MCF 10A (cell line): ENCODE measurements at regions not wholly inside any gene's neighbourhood (a gene's known extent, or its start where the extent isn't known, plus 50 kb on each side); places are given as distances from the start of the nearest gene placed in this dataset.

Experiments used
- BruUV-seq: library from RNA; stranded (reverse); fragments of 400-500 nt; replicated peaks from 2 replicates; lab custom pipeline; 2021; lab: Mats Ljungman, UMichigan
- CTCF ChIA-PET: fragments of 300-600 bp; sonication (Branson Sonifier 250); formaldehyde crosslinking; extraction: SDS; loops from one replicate; lab custom pipeline; 2021; ENCODE audit warnings: antibody characterized with exemption, inconsistent platforms; lab: Yijun Ruan, JAX
- POLR2A ChIA-PET: fragments of 300-600, 350-650 bp; sonication (Branson Sonifier 250); formaldehyde crosslinking; extraction: SDS; loops from one replicate; lab custom pipeline; 2020; ENCODE audit warnings: antibody characterized with exemption, inconsistent platforms; lab: Yijun Ruan, JAX
- DNase-seq: peaks from one replicate; pipeline ENCODE4 v3.0.0-alpha.2; 2018; ENCODE audit not compliant: unreplicated experiment
- H3K27ac Mint-ChIP-seq: one replicate; pipeline ENCODE4 v1.8.0; 2022; ENCODE audit warnings: mild to moderate bottlenecking, low read depth, mixed read lengths; ENCODE audit not compliant: unreplicated experiment
- H3K27me3 Mint-ChIP-seq: one replicate; pipeline ENCODE4 v1.8.0; 2022; ENCODE audit warnings: mixed read lengths; ENCODE audit not compliant: insufficient read depth, unreplicated experiment
- H3K36me3 Mint-ChIP-seq: one replicate; pipeline ENCODE4 v1.8.0; 2022; ENCODE audit warnings: mild to moderate bottlenecking, moderate library complexity, mixed read lengths; ENCODE audit not compliant: insufficient read depth, unreplicated experiment
- H3K4me1 Mint-ChIP-seq: one replicate; pipeline ENCODE4 v1.8.0; 2022; ENCODE audit warnings: mixed read lengths; ENCODE audit not compliant: insufficient read depth, unreplicated experiment
- H3K4me3 Mint-ChIP-seq: one replicate; pipeline ENCODE4 v1.8.0; 2022; ENCODE audit warnings: mild to moderate bottlenecking, moderate library complexity, mixed read lengths; ENCODE audit not compliant: unreplicated experiment
- H3K9me3 Mint-ChIP-seq: one replicate; pipeline ENCODE4 v1.8.0; 2022; ENCODE audit warnings: mixed read lengths; ENCODE audit not compliant: unreplicated experiment
- intact Hi-C: fragments of 100-400 bp; cut with micrococcal nuclease; formaldehyde crosslinking; loops from 2 replicates; pipeline ENCODE4 v1.14.1; 2022
- TF ChIP-seq, protein P1 (sequence below): fragments of 200-600 bp; IDR thresholded peaks from one replicate; pipeline ENCODE4 v1.8.0; 2022; ENCODE audit warnings: antibody characterized with exemption, mild to moderate bottlenecking; ENCODE audit not compliant: unreplicated experiment

- TF ChIP-seq, protein P1, sequence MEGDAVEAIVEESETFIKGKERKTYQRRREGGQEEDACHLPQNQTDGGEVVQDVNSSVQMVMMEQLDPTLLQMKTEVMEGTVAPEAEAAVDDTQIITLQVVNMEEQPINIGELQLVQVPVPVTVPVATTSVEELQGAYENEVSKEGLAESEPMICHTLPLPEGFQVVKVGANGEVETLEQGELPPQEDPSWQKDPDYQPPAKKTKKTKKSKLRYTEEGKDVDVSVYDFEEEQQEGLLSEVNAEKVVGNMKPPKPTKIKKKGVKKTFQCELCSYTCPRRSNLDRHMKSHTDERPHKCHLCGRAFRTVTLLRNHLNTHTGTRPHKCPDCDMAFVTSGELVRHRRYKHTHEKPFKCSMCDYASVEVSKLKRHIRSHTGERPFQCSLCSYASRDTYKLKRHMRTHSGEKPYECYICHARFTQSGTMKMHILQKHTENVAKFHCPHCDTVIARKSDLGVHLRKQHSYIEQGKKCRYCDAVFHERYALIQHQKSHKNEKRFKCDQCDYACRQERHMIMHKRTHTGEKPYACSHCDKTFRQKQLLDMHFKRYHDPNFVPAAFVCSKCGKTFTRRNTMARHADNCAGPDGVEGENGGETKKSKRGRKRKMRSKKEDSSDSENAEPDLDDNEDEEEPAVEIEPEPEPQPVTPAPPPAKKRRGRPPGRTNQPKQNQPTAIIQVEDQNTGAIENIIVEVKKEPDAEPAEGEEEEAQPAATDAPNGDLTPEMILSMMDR: no peak
- intact Hi-C loops: no loop called here
- DNase-seq: no peak
- no peak overlapping the region for H3K27ac Mint-ChIP-seq
- no peaks in the 10 kb centered on the region for H3K36me3 Mint-ChIP-seq
- H3K4me3 Mint-ChIP-seq: no peak overlapping the region
- no peaks in the 10 kb centered on the region for H3K27me3 Mint-ChIP-seq
- no peaks in the 10 kb centered on the region for H3K9me3 Mint-ChIP-seq
- H3K4me1 Mint-ChIP-seq: no peaks in the 10 kb centered on the region
- BruUV-seq: no TSS peak
- POLR2A ChIA-PET: no interaction called here
- CTCF ChIA-PET: no interaction called here
Observed at GRCh38 chr5:2909035-2909434, 157.6 kb upstream of the IRX2 start.

DNA sequence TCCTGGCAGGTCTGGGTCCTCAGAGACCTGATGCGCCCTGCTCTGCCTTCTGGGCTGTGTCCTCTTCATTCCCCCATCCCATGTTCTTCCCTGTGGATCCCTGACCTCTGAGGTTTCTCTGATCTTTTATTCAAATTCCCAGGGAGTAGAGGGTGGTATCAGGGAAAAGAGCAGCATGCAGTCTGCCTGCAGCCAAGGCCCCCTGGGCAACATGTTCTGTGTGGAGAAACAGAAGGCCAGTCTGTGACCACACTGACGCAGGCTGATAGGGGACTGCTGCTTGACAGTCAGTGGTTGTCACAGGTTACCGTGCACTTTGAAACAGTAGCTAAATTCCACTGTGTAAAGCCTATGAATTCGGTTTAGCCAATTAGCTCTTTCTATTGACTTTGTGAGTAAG lies 156.6 kb upstream of the IRX2 start:
- Mint-ChIP-seq H3K9me3 (no peaks in the 10 kb centered on the region), H3K4me3 (no peak overlapping the region), H3K27ac (no peak overlapping the region), H3K27me3 (no peaks in the 10 kb centered on the region), H3K4me1 (no peaks in the 10 kb centered on the region), H3K36me3 (no peaks in the 10 kb centered on the region)
- no peak for DNase-seq
- TF ChIP-seq, protein P1: no peak
- POLR2A ChIA-PET: no interaction called here
- no TSS peak for BruUV-seq
- intact Hi-C loops: no loop called here
- CTCF ChIA-PET: no interaction called here

DNA sequence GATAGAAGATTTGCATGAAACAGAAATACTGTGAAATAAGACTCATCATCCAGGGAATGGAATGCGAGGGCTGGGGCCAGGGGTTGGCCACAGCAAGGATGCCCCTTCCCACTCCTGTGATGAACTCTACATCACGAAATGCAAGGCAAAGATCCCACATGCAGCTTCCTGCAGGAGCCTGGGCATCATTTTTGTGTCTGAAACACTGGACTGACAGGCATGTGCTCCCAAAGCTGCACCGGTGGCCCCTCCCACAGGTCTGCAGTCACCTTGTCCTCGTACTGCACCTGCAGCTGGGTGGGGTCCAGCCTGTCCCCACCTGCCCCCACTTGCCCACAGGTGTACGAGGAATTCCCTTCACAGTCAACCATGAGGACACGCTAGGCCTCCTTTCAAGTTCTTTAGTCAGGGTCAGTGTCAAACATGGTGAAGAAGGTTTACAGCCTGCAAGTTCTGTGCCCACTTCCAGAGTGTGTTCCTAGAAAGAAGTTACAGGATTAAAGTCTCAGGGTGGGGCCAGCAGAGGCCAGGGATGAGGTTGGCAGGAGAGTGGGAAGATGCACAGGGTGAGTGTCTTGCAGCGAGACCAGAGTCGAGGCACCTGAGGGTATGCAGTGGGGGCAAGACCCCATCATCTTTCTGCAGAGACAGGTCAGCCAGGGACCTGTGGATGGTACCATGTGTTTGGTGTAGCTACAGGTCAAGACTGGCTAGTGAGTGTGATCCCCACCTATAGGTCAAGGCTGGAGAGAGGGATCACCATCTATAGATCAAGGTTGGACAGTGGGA lies 155.0 kb upstream of the IRX2 start:
- intact Hi-C loops: no loop called here
- no peaks in the 10 kb centered on the region for H3K4me1 Mint-ChIP-seq
- no peaks in the 10 kb centered on the region for H3K36me3 Mint-ChIP-seq
- BruUV-seq: no TSS peak
- DNase-seq: no peak
- H3K9me3 Mint-ChIP-seq: no peaks in the 10 kb centered on the region
- no peaks in the 10 kb centered on the region for H3K27me3 Mint-ChIP-seq
- no peak overlapping the region for H3K27ac Mint-ChIP-seq
- no peak overlapping the region for H3K4me3 Mint-ChIP-seq
- ChIA-PET POLR2A (no interaction called here), CTCF (no interaction called here)
- TF ChIP-seq, protein P1: no peak

- Mint-ChIP-seq H3K27ac (no peak overlapping the region), H3K4me1 (no peaks in the 10 kb centered on the region), H3K4me3 (no peak overlapping the region), H3K9me3 (no peaks in the 10 kb centered on the region), H3K27me3 (no peaks in the 10 kb centered on the region), H3K36me3 (no peaks in the 10 kb centered on the region)
- POLR2A ChIA-PET: no interaction called here
- DNase-seq: no peak
- no TSS peak for BruUV-seq
- TF ChIP-seq, protein P1: no peak
- CTCF ChIA-PET: no interaction called here
- intact Hi-C loops: no loop called here
Observed at GRCh38 chr5:2905741-2906140, 154.3 kb upstream of the IRX2 start.
